ENCODE measurements at regions not wholly inside any gene's neighbourhood (a gene's known extent, or its start where the extent isn't known, plus 50 kb on each side); places are given as distances from the start of the nearest gene placed in this dataset.

DNA sequence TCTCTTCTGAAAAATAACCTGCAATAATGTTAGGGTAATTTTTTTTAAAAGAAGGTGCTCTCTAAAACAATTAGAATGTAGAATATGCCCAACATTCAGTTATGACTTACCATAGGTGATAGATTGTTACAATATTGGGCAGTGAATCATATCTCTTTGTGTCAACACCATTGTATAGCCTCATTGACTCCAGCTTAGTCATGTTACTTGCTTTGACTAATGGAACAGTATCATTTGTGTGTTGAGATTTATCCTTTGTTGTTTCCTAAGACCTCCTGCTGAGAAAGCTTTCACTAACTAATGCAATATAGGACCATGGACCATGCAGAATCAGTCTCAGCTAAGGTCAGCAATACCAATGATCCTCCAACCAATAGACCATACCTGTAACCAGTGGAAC is 1106.4 kb downstream of the SI start:
- no peaks in the 10 kb centered on the region for H3K27me3 Mint-ChIP-seq (ENCODE audit: unreplicated experiment)
- TF ChIP-seq, protein P1, sequence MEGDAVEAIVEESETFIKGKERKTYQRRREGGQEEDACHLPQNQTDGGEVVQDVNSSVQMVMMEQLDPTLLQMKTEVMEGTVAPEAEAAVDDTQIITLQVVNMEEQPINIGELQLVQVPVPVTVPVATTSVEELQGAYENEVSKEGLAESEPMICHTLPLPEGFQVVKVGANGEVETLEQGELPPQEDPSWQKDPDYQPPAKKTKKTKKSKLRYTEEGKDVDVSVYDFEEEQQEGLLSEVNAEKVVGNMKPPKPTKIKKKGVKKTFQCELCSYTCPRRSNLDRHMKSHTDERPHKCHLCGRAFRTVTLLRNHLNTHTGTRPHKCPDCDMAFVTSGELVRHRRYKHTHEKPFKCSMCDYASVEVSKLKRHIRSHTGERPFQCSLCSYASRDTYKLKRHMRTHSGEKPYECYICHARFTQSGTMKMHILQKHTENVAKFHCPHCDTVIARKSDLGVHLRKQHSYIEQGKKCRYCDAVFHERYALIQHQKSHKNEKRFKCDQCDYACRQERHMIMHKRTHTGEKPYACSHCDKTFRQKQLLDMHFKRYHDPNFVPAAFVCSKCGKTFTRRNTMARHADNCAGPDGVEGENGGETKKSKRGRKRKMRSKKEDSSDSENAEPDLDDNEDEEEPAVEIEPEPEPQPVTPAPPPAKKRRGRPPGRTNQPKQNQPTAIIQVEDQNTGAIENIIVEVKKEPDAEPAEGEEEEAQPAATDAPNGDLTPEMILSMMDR (IDR thresholded peaks at IDR 0.05; ENCODE audit: unreplicated experiment), result no peak
- H3K27ac Mint-ChIP-seq (ENCODE audit: unreplicated experiment), result no peak overlapping the region
- DNase-seq, result no peak
- H3K36me3 Mint-ChIP-seq (ENCODE audit: insufficient read depth, unreplicated experiment), result no peaks in the 10 kb centered on the region
- no peaks in the 10 kb centered on the region for H3K4me1 Mint-ChIP-seq (ENCODE audit: low read depth, unreplicated experiment)
- intact Hi-C loops (cut with micrococcal nuclease; ENCODE audit: unreplicated experiment), result no loop called here
- no TSS peak for BruUV-seq (replicated peaks)
- peaks cover 9% of the 10 kb centered on the region for H3K9me3 Mint-ChIP-seq (ENCODE audit: low read depth, unreplicated experiment)
- CTCF ChIA-PET, result no interaction called here
- H3K4me3 Mint-ChIP-seq (ENCODE audit: low read depth, unreplicated experiment), result no peak overlapping the region

GRCh38 chr3:163957072-163957471 is 1121.2 kb downstream of the SI start:
- no peaks in the 10 kb centered on the region for H3K27me3 Mint-ChIP-seq (ENCODE audit: unreplicated experiment)
- H3K27ac Mint-ChIP-seq (ENCODE audit: unreplicated experiment), result no peak overlapping the region
- intact Hi-C loops (cut with micrococcal nuclease; ENCODE audit: unreplicated experiment), result loop anchor here (5.0 kb wide), 1 partner anchor 1230 kb away; no protein-coding TSS in a partner anchor
- TF ChIP-seq, protein P1 (IDR thresholded peaks at IDR 0.05; ENCODE audit: unreplicated experiment), result no peak
- no peak for DNase-seq
- no TSS peak for BruUV-seq (replicated peaks)
- H3K36me3 Mint-ChIP-seq (ENCODE audit: insufficient read depth, unreplicated experiment), result no peaks in the 10 kb centered on the region
- H3K9me3 Mint-ChIP-seq (ENCODE audit: low read depth, unreplicated experiment), result peaks cover 2% of the 10 kb centered on the region
- H3K4me3 Mint-ChIP-seq (ENCODE audit: low read depth, unreplicated experiment), result no peak overlapping the region
- CTCF ChIA-PET, result interaction anchor here (1.1 kb wide), 1 partner anchor 297 kb away, joined by 3 read pairs; no protein-coding TSS in a partner anchor
- no peaks in the 10 kb centered on the region for H3K4me1 Mint-ChIP-seq (ENCODE audit: low read depth, unreplicated experiment)

GRCh38 chr3:163953526-163953925 is 1124.8 kb downstream of the SI start:
- Mint-ChIP-seq H3K9me3 (ENCODE audit: low read depth, unreplicated experiment) (peaks cover 2% of the 10 kb centered on the region), H3K4me3 (ENCODE audit: low read depth, unreplicated experiment) (no peak overlapping the region), H3K36me3 (ENCODE audit: insufficient read depth, unreplicated experiment) (no peaks in the 10 kb centered on the region), H3K27ac (ENCODE audit: unreplicated experiment) (no peak overlapping the region), H3K27me3 (ENCODE audit: unreplicated experiment) (no peaks in the 10 kb centered on the region), H3K4me1 (ENCODE audit: low read depth, unreplicated experiment) (no peaks in the 10 kb centered on the region)
- TF ChIP-seq, protein P1 (IDR thresholded peaks at IDR 0.05; ENCODE audit: unreplicated experiment), result no peak
- intact Hi-C loops (cut with micrococcal nuclease; ENCODE audit: unreplicated experiment), result loop anchor here (5.0 kb wide), 2 partner anchors 896 to 1666 kb away; no protein-coding TSS in a partner anchor
- CTCF ChIA-PET, result no interaction called here
- no peak for DNase-seq
- no TSS peak for BruUV-seq (replicated peaks)

GRCh38 chr3:163952499-163952898 is 1125.8 kb downstream of the SI start:
- no peak overlapping the region for H3K27ac Mint-ChIP-seq (ENCODE audit: unreplicated experiment)
- H3K36me3 Mint-ChIP-seq (ENCODE audit: insufficient read depth, unreplicated experiment), result no peaks in the 10 kb centered on the region
- no peak overlapping the region for H3K4me3 Mint-ChIP-seq (ENCODE audit: low read depth, unreplicated experiment)
- CTCF ChIA-PET, result no interaction called here
- DNase-seq, result no peak
- intact Hi-C loops (cut with micrococcal nuclease; ENCODE audit: unreplicated experiment), result loop anchor here (5.0 kb wide), 2 partner anchors 895 to 1665 kb away; no protein-coding TSS in a partner anchor
- TF ChIP-seq, protein P1 (IDR thresholded peaks at IDR 0.05; ENCODE audit: unreplicated experiment), result no peak
- no TSS peak for BruUV-seq (replicated peaks)
- no peaks in the 10 kb centered on the region for H3K27me3 Mint-ChIP-seq (ENCODE audit: unreplicated experiment)
- no peaks in the 10 kb centered on the region for H3K4me1 Mint-ChIP-seq (ENCODE audit: low read depth, unreplicated experiment)
- H3K9me3 Mint-ChIP-seq (ENCODE audit: low read depth, unreplicated experiment), result peaks cover 2% of the 10 kb centered on the region

Measured in Calu3 (cell line).